ENCODE measurements at regions not wholly inside any gene's neighbourhood (a gene's known extent, or its start where the extent isn't known, plus 50 kb on each side); places are given as distances from the start of the nearest gene placed in this dataset.

DNA sequence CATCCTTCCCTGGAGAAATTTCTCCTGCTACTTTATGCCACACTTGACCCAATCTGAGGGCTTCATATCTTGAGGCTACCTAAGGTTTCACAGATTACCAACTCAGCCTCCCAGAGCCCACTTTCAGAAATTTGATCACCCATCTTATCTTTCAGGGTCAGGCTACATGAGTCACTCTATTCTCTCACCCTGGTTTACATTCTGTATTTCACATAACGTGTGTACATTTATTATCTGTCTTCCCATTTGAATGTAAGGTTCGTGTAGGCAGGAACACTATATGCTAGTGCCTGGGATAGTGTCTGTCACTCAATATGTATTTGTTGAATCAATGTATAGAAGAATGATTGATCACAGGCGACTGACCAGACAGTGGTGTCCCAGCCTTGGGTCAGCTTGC is 124.8 kb downstream of the UBE2U start:
- TF ChIP-seq FOXM1 (IDR thresholded peaks at IDR 0.05; ENCODE audit: borderline replicate concordance, low read depth) (no peak), ZBTB7A (IDR thresholded peaks at IDR 0.05; ENCODE audit: low read depth) (no peak), RAD21 (IDR thresholded peaks at IDR 0.05; ENCODE audit: low read depth) (no peak), MAX (IDR thresholded peaks at IDR 0.05) (no peak), TAF1 (IDR thresholded peaks at IDR 0.05; ENCODE audit: low read depth) (no peak), EP300 (IDR thresholded peaks at IDR 0.05; ENCODE audit: borderline replicate concordance) (no peak), CEBPB (IDR thresholded peaks at IDR 0.05) (no peak), YY1 (IDR thresholded peaks at IDR 0.05; ENCODE audit: low read depth) (no peak), REST (IDR thresholded peaks at IDR 0.05; ENCODE audit: low read depth) (no peak), NFIC (IDR thresholded peaks at IDR 0.05) (no peak), EGR1 (IDR thresholded peaks at IDR 0.05) (no peak), CREB1 (IDR thresholded peaks at IDR 0.05; ENCODE audit: low read depth) (no peak), TCF12 (IDR thresholded peaks at IDR 0.05; ENCODE audit: low read depth) (no peak), TEAD4 (IDR thresholded peaks at IDR 0.05) (no peak)
- TF ChIP-seq, protein P1, sequence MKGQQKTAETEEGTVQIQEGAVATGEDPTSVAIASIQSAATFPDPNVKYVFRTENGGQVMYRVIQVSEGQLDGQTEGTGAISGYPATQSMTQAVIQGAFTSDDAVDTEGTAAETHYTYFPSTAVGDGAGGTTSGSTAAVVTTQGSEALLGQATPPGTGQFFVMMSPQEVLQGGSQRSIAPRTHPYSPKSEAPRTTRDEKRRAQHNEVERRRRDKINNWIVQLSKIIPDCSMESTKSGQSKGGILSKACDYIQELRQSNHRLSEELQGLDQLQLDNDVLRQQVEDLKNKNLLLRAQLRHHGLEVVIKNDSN (IDR thresholded peaks at IDR 0.05): no peak

- no peak for TF ChIP-seq CREB1 (IDR thresholded peaks at IDR 0.05; ENCODE audit: low read depth)
- no peak for TF ChIP-seq ZBTB7A (IDR thresholded peaks at IDR 0.05; ENCODE audit: low read depth)
- no peak for TF ChIP-seq FOXM1 (IDR thresholded peaks at IDR 0.05; ENCODE audit: borderline replicate concordance, low read depth)
- TF ChIP-seq EP300 (IDR thresholded peaks at IDR 0.05; ENCODE audit: borderline replicate concordance): no peak
- no peak for TF ChIP-seq EGR1 (IDR thresholded peaks at IDR 0.05)
- TF ChIP-seq TEAD4 (IDR thresholded peaks at IDR 0.05): no peak
- TF ChIP-seq RAD21 (IDR thresholded peaks at IDR 0.05; ENCODE audit: low read depth): no peak
- TF ChIP-seq CEBPB (IDR thresholded peaks at IDR 0.05): no peak
- no peak for TF ChIP-seq NFIC (IDR thresholded peaks at IDR 0.05)
- TF ChIP-seq YY1 (IDR thresholded peaks at IDR 0.05; ENCODE audit: low read depth): no peak
- no peak for TF ChIP-seq REST (IDR thresholded peaks at IDR 0.05; ENCODE audit: low read depth)
- TF ChIP-seq TCF12 (IDR thresholded peaks at IDR 0.05; ENCODE audit: low read depth): no peak
Measured at GRCh38 chr1:64330839-64331238, 127.4 kb downstream of the UBE2U start.

DNA sequence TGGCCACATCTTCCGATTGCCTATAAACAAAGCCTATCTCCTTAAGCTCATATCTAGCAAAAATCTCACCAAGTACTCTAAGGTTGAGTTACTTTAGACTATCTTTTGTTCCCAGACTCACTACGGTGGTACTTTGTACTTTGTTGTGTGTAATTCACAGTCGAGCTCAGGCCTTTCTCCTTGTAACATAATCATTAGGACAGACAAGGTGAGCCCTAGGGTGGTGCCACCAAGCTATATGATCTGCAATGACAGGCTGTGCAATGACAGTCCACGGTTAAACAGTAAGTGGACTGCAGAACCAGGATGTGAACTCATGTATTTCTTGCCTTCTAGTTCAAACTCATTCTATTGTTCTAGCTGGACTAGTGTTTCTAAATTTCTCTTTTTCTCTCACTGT is 132.2 kb downstream of the UBE2U start:
- TF ChIP-seq TEAD4 (IDR thresholded peaks at IDR 0.05) (no peak), MAX (IDR thresholded peaks at IDR 0.05) (no peak), RAD21 (IDR thresholded peaks at IDR 0.05; ENCODE audit: low read depth) (no peak), CREB1 (IDR thresholded peaks at IDR 0.05; ENCODE audit: low read depth) (no peak), YY1 (IDR thresholded peaks at IDR 0.05; ENCODE audit: low read depth) (no peak), TAF1 (IDR thresholded peaks at IDR 0.05; ENCODE audit: low read depth) (no peak), FOXM1 (IDR thresholded peaks at IDR 0.05; ENCODE audit: borderline replicate concordance, low read depth) (no peak), REST (IDR thresholded peaks at IDR 0.05; ENCODE audit: low read depth) (no peak), NFIC (IDR thresholded peaks at IDR 0.05) (no peak), EP300 (IDR thresholded peaks at IDR 0.05; ENCODE audit: borderline replicate concordance) (no peak), EGR1 (IDR thresholded peaks at IDR 0.05) (no peak), ZBTB7A (IDR thresholded peaks at IDR 0.05; ENCODE audit: low read depth) (no peak), TCF12 (IDR thresholded peaks at IDR 0.05; ENCODE audit: low read depth) (no peak), CEBPB (IDR thresholded peaks at IDR 0.05) (no peak)
- TF ChIP-seq, protein P1 (IDR thresholded peaks at IDR 0.05): no peak

DNA sequence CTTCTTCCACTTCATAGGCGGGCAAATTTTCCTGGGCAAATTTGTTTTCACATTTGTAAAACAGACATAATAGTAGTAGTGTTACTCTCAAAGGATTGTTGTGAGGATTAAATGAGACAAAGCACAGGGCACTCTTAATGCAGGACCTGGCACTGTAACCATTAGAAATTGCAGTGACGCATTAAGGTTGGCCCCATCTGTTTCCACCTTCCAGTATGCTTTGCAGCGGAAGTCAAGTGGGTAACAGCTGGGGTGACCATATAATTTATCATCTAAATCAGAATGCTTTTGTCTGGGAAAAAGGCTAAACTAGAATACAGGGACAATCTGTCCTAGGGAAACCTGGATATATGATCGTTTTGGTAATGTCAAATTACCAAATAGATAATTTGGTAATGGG is 132.5 kb upstream of the CACHD1 start:
- TF ChIP-seq CEBPB (IDR thresholded peaks at IDR 0.05) (no peak), ZBTB7A (IDR thresholded peaks at IDR 0.05; ENCODE audit: low read depth) (no peak), MAX (IDR thresholded peaks at IDR 0.05) (no peak), TEAD4 (IDR thresholded peaks at IDR 0.05) (no peak), FOXM1 (IDR thresholded peaks at IDR 0.05; ENCODE audit: borderline replicate concordance, low read depth) (no peak), TCF12 (IDR thresholded peaks at IDR 0.05; ENCODE audit: low read depth) (no peak), REST (IDR thresholded peaks at IDR 0.05; ENCODE audit: low read depth) (no peak), RAD21 (IDR thresholded peaks at IDR 0.05; ENCODE audit: low read depth) (no peak), EP300 (IDR thresholded peaks at IDR 0.05; ENCODE audit: borderline replicate concordance) (no peak), NFIC (IDR thresholded peaks at IDR 0.05) (no peak), TAF1 (IDR thresholded peaks at IDR 0.05; ENCODE audit: low read depth) (no peak), EGR1 (IDR thresholded peaks at IDR 0.05) (no peak)
- TF ChIP-seq, protein P1 (IDR thresholded peaks at IDR 0.05): no peak
